NCI-H187 (cell line): ENCODE measurements at regions not wholly inside any gene's neighbourhood (a gene's known extent, or its start where the extent isn't known, plus 50 kb on each side); places are given as distances from the start of the nearest gene placed in this dataset.
A peak's percentile ranks its signal among the peaks of the same experiment; 100 is the strongest.

Experiments
- DNase-seq, 2 experiments: peaks; one replicate each; lab custom pipeline; 2025; lab: John Stamatoyannopoulos, UW

DNA sequence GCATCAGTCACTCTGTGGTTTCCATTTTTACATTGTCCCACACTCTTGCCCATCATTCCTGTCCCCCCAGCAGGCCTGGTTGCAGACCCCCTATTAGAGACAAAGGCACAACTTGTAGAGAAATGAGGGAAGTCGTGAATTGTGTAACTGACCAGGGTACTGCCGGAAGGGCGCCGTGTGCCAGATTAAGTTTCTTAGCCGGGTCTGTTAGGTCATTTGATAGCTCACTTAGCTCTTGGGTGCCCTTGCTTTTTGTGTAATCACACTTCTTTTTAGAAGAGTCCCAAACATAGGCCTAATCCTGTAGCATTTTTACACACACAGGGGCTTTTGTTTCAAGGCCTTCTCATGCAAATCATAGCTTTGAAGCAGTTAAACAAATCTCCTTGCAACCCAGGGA is 87.2 kb downstream of the CTAGE1 start:
- no peak for DNase-seq

DNA sequence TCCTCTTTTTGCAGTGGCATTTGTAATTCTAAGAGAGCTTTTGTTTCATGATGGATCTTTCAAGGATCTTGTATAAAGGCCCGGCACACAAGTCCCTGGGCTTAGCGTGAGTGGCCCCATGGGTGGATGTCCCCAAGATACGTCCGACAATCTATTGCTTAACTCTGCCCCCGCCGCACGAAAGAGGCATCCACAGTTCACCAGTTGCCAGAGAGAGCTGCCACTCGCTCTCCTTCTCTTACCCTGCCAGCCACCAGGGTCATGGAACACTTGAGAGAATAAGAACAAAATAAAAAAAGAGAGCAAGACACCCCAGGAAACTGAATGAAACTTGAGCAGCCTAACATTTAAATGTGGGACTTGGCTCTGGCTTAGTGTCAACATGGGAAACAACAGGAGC is 92.3 kb downstream of the CTAGE1 start:
- DNase-seq, result no peak

DNA sequence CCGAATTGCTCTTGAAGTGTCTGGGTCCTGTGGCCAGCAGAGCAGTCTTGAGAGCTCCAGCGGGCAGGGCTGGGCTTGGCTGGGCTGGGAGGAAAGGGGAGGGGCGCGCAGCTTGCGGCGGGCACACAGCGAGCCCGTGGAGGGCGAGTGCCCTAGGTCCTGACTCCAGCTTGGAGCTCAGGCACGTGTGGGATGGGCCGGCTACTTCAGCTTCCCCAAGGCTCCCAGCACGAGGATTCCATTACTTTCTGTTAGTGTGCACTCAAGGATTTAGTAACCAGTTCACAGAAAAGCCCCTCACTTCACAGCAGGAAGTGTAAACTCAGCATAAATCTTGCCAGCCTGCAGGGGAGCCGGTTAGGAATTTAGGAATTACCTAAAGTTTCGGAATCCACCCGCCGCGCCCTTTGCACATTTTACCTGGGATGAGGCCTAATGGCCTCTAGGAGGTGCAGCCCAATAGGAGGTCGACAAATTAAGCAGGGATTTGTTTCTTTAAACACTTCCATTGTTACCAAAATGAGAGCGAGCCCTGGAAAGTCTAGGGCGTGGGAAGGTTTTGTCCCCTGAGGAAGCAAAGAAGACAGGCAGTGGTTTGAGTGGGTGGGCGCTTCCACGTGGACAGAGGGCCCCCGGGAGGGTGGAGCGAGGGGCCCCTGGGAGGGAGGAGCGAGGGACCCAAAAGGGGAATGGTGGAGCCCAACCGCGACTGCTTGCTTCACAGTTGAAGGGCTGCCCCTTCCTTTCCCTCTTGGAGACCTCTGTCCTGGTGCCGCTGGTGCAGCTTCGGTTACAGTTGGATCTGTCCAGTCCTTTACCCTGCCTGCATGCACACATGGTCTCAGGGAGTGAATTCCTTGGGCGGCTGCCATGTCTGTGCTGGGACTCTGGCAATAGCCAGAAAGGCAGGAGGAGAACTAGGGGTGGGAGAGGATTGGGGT is 93.3 kb downstream of the CTAGE1 start:
- DNase-seq, result peak in 1 of 2 experiments; percentile 2

DNA sequence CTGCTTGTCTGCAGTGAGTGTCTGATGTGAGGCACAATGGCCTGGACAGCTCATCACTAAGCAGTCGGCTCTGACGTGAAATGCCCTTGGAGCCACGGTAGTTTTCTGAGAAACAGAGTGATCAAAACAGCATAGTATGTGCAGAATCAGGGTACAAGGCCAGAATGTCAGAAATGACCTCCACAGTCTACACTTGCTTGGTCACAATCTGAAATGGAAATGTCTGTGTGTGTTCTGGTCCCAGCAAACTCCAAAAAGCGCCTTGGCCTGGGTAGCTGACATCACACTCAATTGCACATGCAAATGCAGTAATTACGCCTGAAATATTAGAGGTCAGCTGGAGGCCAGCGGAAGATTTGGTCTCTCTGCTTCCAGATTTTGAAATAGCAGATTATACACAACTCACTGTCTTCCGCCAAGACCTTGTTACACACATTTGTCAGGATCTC is 95.4 kb downstream of the CTAGE1 start:
- no peak for DNase-seq

DNA sequence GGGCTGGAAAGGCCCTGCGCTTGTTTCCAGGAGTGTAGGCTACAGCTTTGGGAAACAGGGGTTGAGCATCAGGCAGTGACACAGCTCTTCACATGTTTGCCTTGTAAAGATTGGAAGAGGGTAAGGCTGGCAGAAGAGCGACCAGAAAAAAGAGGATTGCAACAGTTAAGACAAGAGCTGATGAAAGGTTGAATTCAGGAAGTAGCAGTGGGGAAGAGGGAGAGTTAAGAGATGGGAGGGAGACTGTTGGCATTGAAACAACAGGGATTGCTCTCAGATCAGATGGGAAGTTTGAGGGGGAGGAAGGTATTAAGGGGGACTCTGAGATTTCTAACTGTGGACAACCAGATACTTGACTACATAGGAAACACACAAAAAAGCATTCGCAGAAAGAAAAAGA is 96.9 kb downstream of the CTAGE1 start:
- no peak for DNase-seq

DNA sequence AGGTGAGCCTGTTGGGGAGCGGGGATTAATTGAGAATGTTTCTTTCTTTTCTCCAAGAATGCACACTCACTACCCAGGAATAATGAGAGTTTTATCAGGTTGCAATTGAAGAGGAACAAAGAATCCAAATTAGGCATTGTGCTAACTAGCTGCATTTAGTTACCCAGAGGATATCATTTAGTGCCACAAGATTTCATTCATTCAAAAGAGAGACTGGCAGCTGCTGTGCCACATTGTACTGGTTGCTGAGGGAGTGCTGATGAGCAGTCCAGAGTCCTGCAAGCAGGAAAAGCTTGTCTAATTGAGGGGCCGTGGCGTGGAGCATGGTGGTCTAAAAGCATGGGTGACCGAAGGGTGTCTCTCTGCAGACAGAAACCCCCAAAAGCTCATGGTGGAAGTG is 97.6 kb downstream of the CTAGE1 start:
- DNase-seq, result no peak

DNA sequence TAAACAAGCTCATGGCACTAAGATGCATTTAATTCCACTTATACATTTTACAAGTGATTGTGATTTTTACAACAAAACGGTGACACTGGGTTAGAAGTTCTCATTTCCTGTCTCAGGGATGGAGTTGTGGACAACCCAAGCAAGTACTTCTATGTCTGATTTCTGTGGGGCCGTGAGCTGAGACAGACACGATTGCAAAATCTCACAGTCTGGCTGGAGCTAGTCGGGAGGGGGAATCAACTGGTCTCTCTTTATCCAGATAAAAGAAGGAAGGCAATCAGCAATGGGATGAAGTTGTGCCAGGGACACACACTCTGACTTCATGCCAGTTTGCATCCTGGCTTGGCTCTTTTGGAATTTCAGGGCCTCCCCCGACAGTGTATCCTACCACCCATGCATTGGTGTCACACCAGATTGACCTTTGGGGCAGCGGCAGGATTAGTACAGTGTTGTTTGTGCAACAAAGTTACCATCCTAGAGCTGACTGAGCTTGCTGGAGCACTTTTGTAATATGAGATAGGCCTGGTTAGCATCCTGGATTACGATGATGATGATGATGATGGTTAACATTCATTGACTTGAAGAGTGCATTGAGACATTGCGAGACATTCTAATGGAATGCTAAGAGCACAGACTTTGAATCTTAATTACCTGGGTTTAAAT is 98.8 kb downstream of the CTAGE1 start:
- no peak for DNase-seq

DNA sequence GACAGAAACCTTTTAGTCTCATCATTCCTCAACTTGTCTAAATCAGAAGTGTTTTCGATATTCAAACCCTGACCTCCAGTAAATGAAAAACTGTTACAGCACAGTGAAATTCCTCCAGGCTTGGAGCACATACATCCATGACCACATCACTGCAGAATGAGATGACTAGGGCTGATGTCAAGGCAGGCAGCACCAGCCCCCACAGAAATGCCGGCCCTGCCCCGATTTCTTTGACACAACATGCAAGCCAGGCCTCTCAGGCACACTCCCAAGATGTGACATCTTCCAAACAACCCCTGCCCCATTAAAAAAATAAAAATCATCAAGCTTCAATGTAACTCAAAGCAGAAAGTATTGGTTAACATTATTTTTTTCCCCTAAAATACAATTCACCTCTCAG is 103.3 kb downstream of the CTAGE1 start:
- no peak for DNase-seq

DNA sequence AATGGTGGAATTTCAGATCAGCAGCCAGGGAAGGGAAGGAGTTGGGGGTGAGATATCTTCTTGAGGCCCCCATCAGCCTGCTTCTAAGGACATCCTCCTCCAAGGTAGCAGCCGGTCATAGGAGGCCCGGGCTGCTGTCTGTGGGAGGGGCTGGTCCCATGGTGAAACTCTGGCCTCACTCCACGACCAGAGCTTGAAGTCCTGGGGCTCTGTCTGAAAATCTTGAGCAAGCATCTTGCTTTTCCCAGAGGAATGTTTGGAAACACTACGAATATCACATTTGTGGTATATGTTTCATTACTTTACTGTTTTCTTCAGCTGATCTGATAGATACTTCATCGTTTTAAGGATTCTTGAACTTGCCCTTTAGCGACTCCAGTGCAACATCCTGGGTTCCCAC is 103.7 kb downstream of the CTAGE1 start:
- DNase-seq, result no peak

DNA sequence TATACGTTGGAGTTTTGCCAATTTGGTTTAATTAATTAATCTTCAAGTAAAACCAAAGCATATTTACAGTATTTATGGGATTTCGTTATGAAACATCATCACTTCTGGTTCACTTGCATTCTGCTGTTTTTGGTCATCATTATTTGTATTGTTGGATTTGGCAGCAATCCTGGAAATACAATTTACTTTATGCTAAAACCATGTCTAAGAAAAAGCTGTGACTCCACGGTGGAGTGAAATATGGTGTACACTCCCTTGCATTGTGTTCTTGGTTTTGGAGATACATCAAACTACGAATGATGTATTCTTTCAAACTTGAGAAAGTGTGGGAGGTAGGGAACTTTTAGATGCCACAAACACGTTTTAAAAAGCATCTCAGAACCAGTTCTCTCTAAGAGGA is 106.4 kb downstream of the CTAGE1 start:
- DNase-seq, result no peak

DNA sequence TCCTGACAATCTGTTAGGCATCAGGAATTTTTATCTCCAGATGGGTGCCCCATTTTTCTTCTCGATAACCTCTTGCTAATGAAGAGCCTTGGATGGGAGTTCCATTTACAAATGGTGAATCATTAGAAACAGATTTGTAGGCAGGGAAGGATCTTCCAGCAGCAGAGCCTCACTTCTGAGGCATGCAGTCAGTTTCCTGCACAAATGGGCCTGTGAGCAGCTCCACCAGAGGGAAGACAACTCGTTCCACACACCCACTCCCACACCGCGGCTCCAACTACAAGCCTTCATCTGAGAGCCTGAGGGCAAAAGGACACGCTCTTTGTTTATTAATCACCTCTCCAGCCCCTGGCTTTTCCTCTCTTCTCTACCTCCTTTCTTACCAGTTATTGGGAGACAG is 108.5 kb downstream of the CTAGE1 start:
- DNase-seq, result no peak

DNA sequence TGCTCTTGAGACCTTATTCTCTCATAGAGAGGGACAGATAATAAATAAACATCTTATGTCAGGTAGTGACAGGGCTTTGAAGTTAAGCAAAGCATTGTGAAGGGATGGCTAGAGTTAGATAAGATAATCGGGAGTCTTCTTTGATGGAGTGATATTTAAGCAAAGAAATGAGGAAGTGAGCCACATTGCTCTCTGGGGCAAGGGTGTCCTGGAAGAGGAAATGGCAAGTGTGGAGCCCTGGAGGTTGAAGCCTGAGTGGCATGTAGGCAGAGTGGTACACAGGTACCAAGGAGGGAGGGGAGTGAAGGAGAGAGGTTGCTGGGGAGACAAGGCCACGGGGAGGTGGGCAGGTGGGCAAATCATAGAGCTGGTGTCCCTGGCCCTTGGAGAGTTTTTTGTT is 110.2 kb downstream of the CTAGE1 start:
- no peak for DNase-seq

DNA sequence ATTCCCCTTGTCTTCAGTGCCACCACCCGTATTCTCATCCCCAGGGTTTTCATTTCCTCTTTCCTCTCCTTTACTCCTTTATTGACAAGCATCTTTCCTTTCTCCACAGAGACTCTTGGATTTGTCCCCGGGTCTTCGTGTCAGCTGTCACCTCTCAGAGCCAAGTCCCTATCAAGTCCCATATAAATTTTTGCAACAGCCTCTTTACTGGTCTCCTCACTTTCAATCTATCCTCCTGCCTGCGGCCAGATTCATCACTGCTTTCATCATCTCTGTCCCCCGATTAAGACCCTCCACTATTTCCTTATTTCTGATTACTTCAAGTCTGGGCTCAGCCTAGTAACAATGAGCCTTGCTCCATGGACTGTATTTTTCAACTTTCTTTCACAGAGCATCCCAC is 113.8 kb downstream of the CTAGE1 start:
- no peak for DNase-seq

DNA sequence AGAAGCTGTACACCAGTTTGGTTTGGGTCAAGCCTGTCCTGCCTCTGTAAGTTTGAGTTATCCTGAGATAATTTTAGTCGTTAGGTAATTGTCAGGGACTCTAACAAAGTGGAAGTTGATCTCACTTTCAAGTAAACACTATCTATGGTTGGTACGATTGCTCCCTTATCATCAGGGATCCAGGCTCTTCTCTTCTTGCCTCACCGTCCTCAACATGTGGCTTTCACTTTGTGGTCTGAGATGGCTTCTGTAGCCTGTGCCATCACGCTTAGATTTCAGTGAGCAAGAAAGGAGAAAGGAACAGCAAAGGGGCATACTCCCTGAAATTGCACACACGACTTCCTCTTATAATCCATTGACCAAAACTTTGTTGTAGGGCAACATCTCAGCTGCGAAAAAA is 115.6 kb downstream of the CTAGE1 start:
- DNase-seq, result no peak

DNA sequence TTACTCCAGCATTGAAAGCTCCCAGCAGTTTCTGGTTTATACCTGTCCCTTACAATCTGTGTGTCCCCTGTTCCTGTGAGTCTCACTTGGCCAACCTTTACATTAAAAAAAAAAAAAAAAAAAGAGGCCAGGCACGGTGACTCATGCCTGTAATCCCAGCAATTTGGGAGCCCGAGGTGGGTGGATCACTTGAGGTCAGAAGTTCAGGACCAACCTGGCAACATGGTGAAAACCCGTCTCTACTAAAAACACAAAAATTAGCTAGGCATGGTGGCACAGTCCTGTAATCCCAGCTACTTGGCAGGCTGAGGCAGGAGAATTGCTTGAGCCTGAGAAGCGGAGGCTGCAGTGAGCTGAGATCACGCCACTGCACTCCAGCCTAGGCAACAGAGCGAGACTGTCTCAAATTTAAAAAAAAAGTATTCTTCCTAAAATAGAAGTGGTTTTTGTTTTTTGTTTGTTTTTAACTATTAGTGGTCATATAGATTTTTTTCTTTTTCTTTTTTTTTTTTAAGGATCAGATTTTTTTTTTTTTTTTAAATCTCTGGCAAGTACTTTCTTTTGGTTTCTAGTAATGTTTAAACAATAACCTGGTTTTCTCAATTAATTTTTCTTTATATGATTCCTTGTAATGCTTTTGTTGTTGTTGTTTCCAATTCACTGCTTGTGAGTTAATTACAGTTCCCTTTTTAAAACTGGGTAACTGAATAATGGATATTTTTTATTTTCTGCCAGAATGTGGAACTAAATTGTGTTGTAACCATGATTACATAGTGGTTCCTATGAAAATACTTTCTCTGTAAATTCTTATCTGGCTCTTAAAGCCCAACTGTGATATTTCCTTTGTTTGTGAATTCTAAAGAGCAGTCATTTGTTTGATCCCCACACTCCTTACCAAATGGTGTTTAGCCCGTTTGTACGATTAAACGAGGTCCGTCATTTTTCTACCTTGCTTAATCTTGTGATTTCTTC is 116.8 kb downstream of the CTAGE1 start:
- DNase-seq, result no peak

DNA sequence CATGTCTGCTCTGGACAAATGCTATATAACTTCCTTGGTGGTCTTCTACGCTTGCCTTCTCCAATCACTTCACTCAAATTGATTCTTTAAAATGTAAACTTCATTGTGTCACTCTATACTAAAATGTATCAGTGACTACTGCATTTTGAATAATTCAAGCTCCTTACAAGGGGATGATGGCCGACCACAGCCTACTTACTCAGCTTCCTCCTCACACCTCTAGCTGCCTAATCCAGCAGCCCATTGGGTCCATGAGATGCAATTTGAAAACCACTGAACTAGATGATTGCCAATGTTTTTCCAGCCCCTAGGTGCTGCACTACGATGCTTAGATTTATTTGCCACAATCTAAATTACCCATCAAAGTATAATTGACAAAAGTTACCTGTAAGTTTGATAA is 120.7 kb downstream of the CTAGE1 start:
- no peak for DNase-seq

DNA sequence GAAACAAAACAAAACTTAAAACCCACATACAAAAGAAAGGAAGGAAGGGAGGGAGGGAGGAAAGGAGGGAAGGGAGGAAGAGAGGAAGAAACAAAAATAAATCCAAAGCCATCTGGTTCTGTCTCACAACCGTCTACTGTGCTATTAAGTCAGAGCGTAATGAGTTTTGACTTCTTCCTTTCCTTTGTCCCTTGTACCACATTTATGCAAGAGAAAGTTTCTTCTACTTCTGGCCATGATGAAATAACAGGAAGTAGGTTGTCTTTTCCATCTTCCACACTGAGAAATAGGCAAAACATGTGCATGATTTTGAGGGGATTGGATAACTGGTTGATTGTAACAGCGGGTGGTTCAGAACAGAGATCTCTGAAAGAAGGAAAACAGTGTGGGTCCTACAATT is 121.4 kb downstream of the CTAGE1 start:
- DNase-seq, result no peak

DNA sequence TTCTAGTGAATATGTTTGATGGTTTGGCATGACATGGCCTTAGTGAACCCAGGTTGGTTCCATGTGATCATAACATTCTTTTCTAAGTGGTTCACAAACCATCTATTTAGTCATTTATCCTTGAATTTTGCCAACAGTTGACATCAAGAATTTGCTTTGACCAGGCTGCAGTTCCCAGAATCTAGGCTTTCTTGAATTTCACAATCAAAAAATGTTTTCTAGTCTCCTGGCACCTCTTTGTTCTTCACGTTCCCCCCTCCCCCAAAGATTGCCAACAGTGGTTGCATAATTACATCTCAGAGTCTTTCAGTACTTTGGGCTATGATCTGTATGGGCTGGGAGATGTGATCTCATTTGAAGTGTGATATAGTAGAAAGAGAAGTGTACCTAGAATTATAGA is 124.0 kb downstream of the GATA6 start:
- DNase-seq, result no peak

DNA sequence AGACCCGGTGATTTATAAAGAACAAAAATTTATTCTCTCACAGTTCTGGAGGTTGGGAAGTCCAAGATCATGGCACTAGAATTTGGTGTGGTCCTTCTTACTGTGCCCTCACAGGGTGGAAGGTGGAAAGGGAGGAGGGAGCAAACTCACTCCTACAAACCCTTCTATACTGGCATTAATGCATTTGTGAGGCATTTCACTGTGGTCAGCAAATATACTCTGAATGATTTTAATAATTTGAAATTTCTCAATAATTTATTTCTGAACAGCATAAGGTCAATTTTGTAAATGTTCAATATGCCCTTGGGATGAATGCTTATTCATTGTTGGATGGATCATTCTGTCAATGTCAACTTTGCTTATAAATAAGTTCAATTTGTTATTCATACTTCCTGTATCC is 120.6 kb downstream of the GATA6 start:
- no peak for DNase-seq

DNA sequence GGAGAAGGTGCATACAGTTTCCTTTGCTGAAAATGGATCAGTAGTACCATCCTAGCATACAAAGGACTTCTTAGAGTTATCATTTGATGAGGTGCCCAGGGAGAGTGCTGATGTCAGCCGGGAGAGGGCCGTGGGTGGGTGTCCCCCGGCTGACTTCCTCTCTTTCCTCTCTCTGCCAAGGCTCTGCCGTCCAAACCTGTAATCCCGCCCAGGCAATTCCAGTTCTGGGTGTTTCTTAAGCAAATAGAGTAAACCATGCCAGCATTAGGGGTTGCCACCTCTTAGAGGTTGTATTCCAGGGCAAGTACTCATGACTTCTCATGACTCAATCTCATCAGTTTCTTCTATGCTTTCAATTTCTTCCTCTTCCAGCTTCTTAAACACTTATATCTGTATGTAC is 117.2 kb downstream of the GATA6 start:
- no peak for DNase-seq

DNA sequence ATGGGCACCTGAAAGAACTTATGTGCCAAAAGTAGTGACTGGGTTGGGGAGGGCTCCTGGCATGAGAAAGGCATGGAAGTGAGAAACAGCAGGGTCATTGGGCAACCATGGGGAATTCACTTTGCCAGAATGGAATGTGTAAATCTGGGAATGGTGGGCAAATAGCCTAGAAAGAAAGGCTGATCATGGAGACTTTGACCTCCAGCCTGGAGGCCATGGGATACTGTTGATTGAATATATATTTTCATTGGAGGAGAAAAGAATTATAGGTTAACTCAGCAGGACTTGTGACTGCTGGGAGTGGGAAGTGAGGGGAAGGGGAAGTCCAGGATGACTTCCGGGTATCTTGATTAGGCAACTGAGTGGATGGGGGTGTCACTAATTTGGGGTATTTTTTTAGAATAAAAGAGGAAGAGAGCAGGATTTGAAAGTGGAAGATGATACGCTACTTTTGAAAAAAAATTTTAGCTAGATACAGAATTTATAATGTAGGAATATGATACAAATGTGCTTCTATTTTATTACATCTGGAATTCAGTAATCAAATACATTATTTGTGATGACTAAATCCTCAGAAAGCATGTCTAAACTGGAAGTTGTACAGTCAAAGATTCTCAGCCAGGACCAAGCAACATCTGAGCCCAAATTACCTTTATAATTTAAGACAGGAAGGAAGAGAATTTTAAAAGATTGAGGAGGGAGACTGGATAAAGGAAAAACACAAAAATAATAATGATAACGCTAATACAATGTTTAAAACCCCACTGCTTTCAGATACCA is 116.2 kb downstream of the GATA6 start:
- no peak for DNase-seq
